H9 (cell line): ENCODE measurements at regions not wholly inside any gene's neighbourhood (a gene's known extent, or its start where the extent isn't known, plus 50 kb on each side); places are given as distances from the start of the nearest gene placed in this dataset.
A peak's percentile ranks its signal among the peaks of the same experiment; 100 is the strongest.
"Not testable (repeated sequence)": the region's sequence is repeated elsewhere in the genome, so short reads cannot be mapped to it uniquely, and the experiment has no call there.

Source experiments
- DNase-seq: peaks from one replicate; pipeline ENCODE4 v3.0.0-alpha.2; 2017
- H2AFZ ChIP-seq: one replicate; pipeline ENCODE4 v1.6.1; 2013; ENCODE audit warnings: mild to moderate bottlenecking, low read length, control low read depth, moderate library complexity
- H2AK5ac ChIP-seq: 2 replicates; pipeline ENCODE4 v1.6.1; 2013; ENCODE audit warnings: low read length, control low read depth, mixed read lengths; ENCODE audit not compliant: insufficient read length
- H2BK120ac ChIP-seq: one replicate; pipeline ENCODE4 v1.6.1; 2013; ENCODE audit warnings: low read depth, mild to moderate bottlenecking, low read length, control low read depth, inconsistent platforms; ENCODE audit not compliant: poor library complexity, severe bottlenecking
- H2BK12ac ChIP-seq: 2 replicates; pipeline ENCODE4 v1.6.1; 2013; ENCODE audit warnings: low read length, control low read depth, mixed read lengths, low read depth; ENCODE audit not compliant: insufficient read length
- H2BK15ac ChIP-seq: 2 replicates; pipeline ENCODE4 v1.6.1; 2013; ENCODE audit warnings: low read depth, low read length, control low read depth
- H2BK20ac ChIP-seq: one replicate; pipeline ENCODE4 v1.6.1; 2013; ENCODE audit warnings: low read depth, mild to moderate bottlenecking, low read length, control low read depth, inconsistent platforms; ENCODE audit not compliant: poor library complexity, severe bottlenecking
- H2BK5ac ChIP-seq: 2 replicates; pipeline ENCODE4 v1.6.1; 2013; ENCODE audit warnings: low read length, control low read depth, mixed read lengths; ENCODE audit not compliant: insufficient read length
- H3K14ac ChIP-seq: 2 replicates; pipeline ENCODE4 v1.6.1; 2013; ENCODE audit warnings: low read length, control low read depth; ENCODE audit not compliant: insufficient read depth
- H3K18ac ChIP-seq: 2 replicates; pipeline ENCODE4 v1.6.1; 2013; ENCODE audit warnings: low read depth, mild to moderate bottlenecking, mixed read lengths, low read length, control low read depth; ENCODE audit not compliant: insufficient read length
- H3K23ac ChIP-seq: 2 replicates; pipeline ENCODE4 v1.6.1; 2013; ENCODE audit warnings: low read length, control low read depth, mixed read lengths, low read depth; ENCODE audit not compliant: insufficient read length
- H3K23me2 ChIP-seq: 2 replicates; pipeline ENCODE4 v1.6.1; 2013; ENCODE audit warnings: low read depth, mild to moderate bottlenecking, mixed read lengths, low read length, control low read depth; ENCODE audit not compliant: insufficient read length, poor library complexity, severe bottlenecking
- H3K27ac ChIP-seq: 2 replicates; pipeline ENCODE4 v1.5.1; 2013; ENCODE audit warnings: low read length, control low read depth, mixed read lengths, low read depth; ENCODE audit not compliant: insufficient read length
- H3K27me3 ChIP-seq: 2 replicates; pipeline ENCODE4 v1.6.1; 2013; ENCODE audit warnings: low read length, control low read depth, inconsistent platforms; ENCODE audit not compliant: insufficient read depth
- H3K4ac ChIP-seq: 2 replicates; pipeline ENCODE4 v1.6.1; 2013; ENCODE audit warnings: low read depth, mild to moderate bottlenecking, control low read depth, inconsistent platforms, low read length, moderate library complexity
- H3K4me1 ChIP-seq: 2 replicates; pipeline ENCODE4 v1.6.1; 2013; ENCODE audit warnings: low read length, control low read depth, inconsistent platforms; ENCODE audit not compliant: insufficient read depth
- H3K4me2 ChIP-seq: 2 replicates; pipeline ENCODE4 v1.6.1; 2013; ENCODE audit warnings: low read length, control low read depth, mixed read lengths; ENCODE audit not compliant: insufficient read length, insufficient read depth
- H3K56ac ChIP-seq: 2 replicates; pipeline ENCODE4 v1.6.1; 2013; ENCODE audit warnings: low read depth, mild to moderate bottlenecking, mixed read lengths, low read length, control low read depth; ENCODE audit not compliant: insufficient read length
- H3K79me1 ChIP-seq: 2 replicates; pipeline ENCODE4 v1.6.1; 2013; ENCODE audit warnings: low read depth, mild to moderate bottlenecking, moderate library complexity, low read length, control low read depth, inconsistent platforms; ENCODE audit not compliant: insufficient read depth, poor library complexity, severe bottlenecking
- H3K79me2 ChIP-seq: 2 replicates; pipeline ENCODE4 v1.6.1; 2013; ENCODE audit warnings: low read length, control low read depth, inconsistent platforms; ENCODE audit not compliant: insufficient read depth
- H3K9ac ChIP-seq: 2 replicates; pipeline ENCODE4 v1.6.1; 2013; ENCODE audit warnings: low read length, control low read depth, mixed read lengths; ENCODE audit not compliant: insufficient read length; ENCODE audit errors: extremely low read depth
- H3K9me3 ChIP-seq: one replicate; pipeline ENCODE4 v1.6.1; 2013; ENCODE audit warnings: low read depth, low read length, inconsistent platforms; ENCODE audit not compliant: control insufficient read depth
- H3T11ph ChIP-seq: one replicate; pipeline ENCODE4 v1.6.1; 2013; ENCODE audit warnings: mild to moderate bottlenecking, low read length, control low read depth, inconsistent platforms
- H4K20me1 ChIP-seq: one replicate; pipeline ENCODE4 v1.6.1; 2013; ENCODE audit not compliant: control insufficient read depth, insufficient read length, insufficient read depth
- H4K5ac ChIP-seq: 2 replicates; pipeline ENCODE4 v1.6.1; 2013; ENCODE audit warnings: low read depth, mild to moderate bottlenecking, mixed read lengths, low read length, control low read depth; ENCODE audit not compliant: insufficient read length
- H4K8ac ChIP-seq: replicated peaks from 2 replicates; pipeline ENCODE4 v1.6.1; 2013; ENCODE audit warnings: low read length, control low read depth, mixed read lengths, low read depth; ENCODE audit not compliant: insufficient read length
- H4K91ac ChIP-seq: 2 replicates; pipeline ENCODE4 v1.6.1; 2013; ENCODE audit warnings: low read depth, mild to moderate bottlenecking, moderate library complexity, mixed read lengths, low read length, control low read depth; ENCODE audit not compliant: insufficient read length
- H3K27ac Mint-ChIP-seq, 3 experiments: 2 replicates in 2 of 3; 3 replicates in 1 of 3; pipeline ENCODE4 v1.8.0; 2020 to 2021; ENCODE audit warnings: mixed read lengths in 3 of 3, mild to moderate bottlenecking in 1 of 3, moderate library complexity in 1 of 3
- H3K27me3 Mint-ChIP-seq: 2 replicates; pipeline ENCODE4 v1.8.0; 2021; ENCODE audit warnings: low read depth, mild to moderate bottlenecking, moderate library complexity, mixed read lengths
- H3K36me3 Mint-ChIP-seq, 3 experiments: 2 replicates in 2 of 3; 3 replicates in 1 of 3; pipeline ENCODE4 v1.8.0; 2020 to 2021; ENCODE audit warnings: low read depth in 3 of 3, mixed read lengths in 3 of 3; ENCODE audit not compliant: insufficient read depth in 1 of 3
- H3K4me1 Mint-ChIP-seq, 2 experiments: 2 replicates each; pipeline ENCODE4 v1.8.0; 2020; ENCODE audit warnings: mixed read lengths in 2 of 2
- H3K4me3 Mint-ChIP-seq, 2 experiments: 2 replicates in 1 of 2; 3 replicates in 1 of 2; pipeline ENCODE4 v1.8.0; 2020 to 2021; ENCODE audit warnings: mild to moderate bottlenecking in 2 of 2, mixed read lengths in 2 of 2, moderate library complexity in 1 of 2
- H3K9me3 Mint-ChIP-seq, 2 experiments: 2 replicates in 1 of 2; 3 replicates in 1 of 2; pipeline ENCODE4 v1.8.0; 2020; ENCODE audit warnings: mild to moderate bottlenecking in 2 of 2, mixed read lengths in 2 of 2, moderate library complexity in 1 of 2
- CTCF ChIP-seq: fragments of 200-600 bp; sonication (generic); conservative IDR thresholded peaks from 3 replicates; pipeline ENCODE4 v1.8.0; 2021; ENCODE audit warnings: antibody characterized with exemption, mild to moderate bottlenecking
- WGBS: extraction: QIAGEN DNeasy Blood & Tissue Kit; methylation state at CpG from one replicate; pipeline ENCODE4 v1.1.7; 2013; ENCODE audit warnings: missing lambda C conversion rate, low lambda C conversion rate, mixed read lengths; ENCODE audit not compliant: insufficient read length; ENCODE audit errors: extremely low coverage; 5-methylcytosine and 5-hydroxymethylcytosine counted together

- H4K8ac ChIP-seq = no peak overlapping the region
- no peak overlapping the region for H2BK15ac ChIP-seq
- H3K4ac ChIP-seq = no peak overlapping the region
- H3K4me1 ChIP-seq = no peaks in the 10 kb centered on the region; the same call in 1 of the 2 replicates
- no peaks in the 10 kb centered on the region for H3K9me3 ChIP-seq
- no peak overlapping the region for H3K9ac ChIP-seq
- H2BK5ac ChIP-seq = no peak overlapping the region
- 0 out of 3 replicates have a peak, but pooled peaks have one; percentile 22 for TF ChIP-seq CTCF
- no peaks in the 10 kb centered on the region for H3K23me2 ChIP-seq
- H3K56ac ChIP-seq = no peak overlapping the region
- no peaks in the 10 kb centered on the region for H3K9me3 Mint-ChIP-seq
- H4K5ac ChIP-seq = no peak overlapping the region
- WGBS = no CpG with 5 or more reads among the region's 6 CpGs
- no peak overlapping the region for H2AFZ ChIP-seq
- H3K4me1 Mint-ChIP-seq = peaks cover 2 to 7% of the 10 kb centered on the region in 2 experiments; a peak in 2 of 4 replicates
- no peaks in the 10 kb centered on the region for H3K27me3 ChIP-seq
- H3K27me3 Mint-ChIP-seq = peaks cover 3% of the 10 kb centered on the region
- no peak overlapping the region for H2BK12ac ChIP-seq
- H3K79me1 ChIP-seq = no peaks in the 10 kb centered on the region
- H2BK120ac ChIP-seq = no peak overlapping the region
- H3K4me3 Mint-ChIP-seq = no peak overlapping the region
- H3K27ac Mint-ChIP-seq = no peak overlapping the region
- no peaks in the 10 kb centered on the region for H4K20me1 ChIP-seq
- no peak overlapping the region for H3T11ph ChIP-seq
- no peaks in the 10 kb centered on the region for H3K36me3 Mint-ChIP-seq
- H3K23ac ChIP-seq = no peak overlapping the region
- no peak overlapping the region for H2AK5ac ChIP-seq
- H3K79me2 ChIP-seq = no peaks in the 10 kb centered on the region
- no peak overlapping the region for H3K27ac ChIP-seq
- no peak overlapping the region for H4K91ac ChIP-seq
- H2BK20ac ChIP-seq = no peak overlapping the region
- no peak overlapping the region for H3K4me2 ChIP-seq
- no peak overlapping the region for H3K14ac ChIP-seq
- H3K18ac ChIP-seq = no peak overlapping the region
- no peak for DNase-seq
Measured at GRCh38 chr17:56727876-56728617, 105.7 kb downstream of the C17orf67 start.

- not testable (repeated sequence) for H3K27me3 ChIP-seq, H4K5ac ChIP-seq, H4K20me1 ChIP-seq, H3K23ac ChIP-seq, H2BK12ac ChIP-seq, H3K9ac ChIP-seq, H3K14ac ChIP-seq, H3K4ac ChIP-seq, H4K91ac ChIP-seq, H3K79me2 ChIP-seq, H3K4me3 Mint-ChIP-seq, H3K56ac ChIP-seq, H4K8ac ChIP-seq, DNase-seq, H2BK5ac ChIP-seq, H3K27ac Mint-ChIP-seq, H3K79me1 ChIP-seq, H2AFZ ChIP-seq, H3T11ph ChIP-seq, H3K9me3 ChIP-seq, H2AK5ac ChIP-seq, H3K4me2 ChIP-seq, H3K27ac ChIP-seq, H3K18ac ChIP-seq, H3K9me3 Mint-ChIP-seq, H3K23me2 ChIP-seq, H3K27me3 Mint-ChIP-seq, H2BK120ac ChIP-seq, H3K4me1 ChIP-seq, H3K36me3 Mint-ChIP-seq, H2BK20ac ChIP-seq, H2BK15ac ChIP-seq, H3K4me1 Mint-ChIP-seq
- no CpG with 5 or more reads among the region's 5 CpGs for WGBS
Measured at GRCh38 chr17:56731096-56731495, 102.6 kb downstream of the C17orf67 start.
